ENCODE measurements at regions not wholly inside any gene's neighbourhood (a gene's known extent, or its start where the extent isn't known, plus 50 kb on each side); places are given as distances from the start of the nearest gene placed in this dataset.

DNA sequence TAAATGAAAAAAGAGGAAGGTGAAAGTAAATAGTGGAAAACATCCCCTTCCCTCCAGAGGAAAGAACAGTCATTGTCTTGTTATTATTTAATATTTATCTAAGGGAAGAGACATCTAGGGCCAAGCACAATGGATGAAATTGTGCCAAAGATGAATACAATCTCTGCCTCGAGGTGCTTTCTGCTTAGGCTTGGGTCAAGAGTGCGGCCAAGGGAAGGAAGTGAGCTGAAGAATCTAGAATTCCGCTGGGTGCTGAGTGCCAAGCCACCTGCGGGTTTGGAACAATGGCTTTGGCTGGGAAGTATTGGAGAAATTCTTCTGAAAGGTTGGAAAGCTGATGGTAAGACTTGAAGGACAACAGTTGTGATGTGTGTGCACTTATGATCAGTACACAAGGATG lies 531.3 kb upstream of the FZD8 start:
- H2BK20ac ChIP-seq (ENCODE audit: low read depth, low read length): no peak overlapping the region; the same call in 1 of the 2 replicates
- intact Hi-C loops (cut with micrococcal nuclease): loop anchor here (5.0 kb wide), 1 partner anchor 531 kb away; the partner anchor contains the start of gene FZD8
- H3K4me3 ChIP-seq (ENCODE audit: insufficient read depth, low read depth, low read length): no peak overlapping the region
- H3K27ac ChIP-seq (ENCODE audit: insufficient read depth, low read length): no peak overlapping the region
- H2BK5ac ChIP-seq (ENCODE audit: low read depth, low read length, poor library complexity, severe bottlenecking): no peak overlapping the region
- 65% methylated on average over 4 of the region's 4 CpGs; no CpG with 5 or more reads in 1 of the 2 experiments for WGBS, 2 experiments (ENCODE audit: extremely low coverage in 2 of 2, insufficient read length in 1 of 2)
- H3K9me3 ChIP-seq (ENCODE audit: control insufficient read depth, insufficient read depth, low read length): no peaks in the 10 kb centered on the region
- H2AK9ac ChIP-seq (replicated peaks; ENCODE audit: low read depth, low read length, poor library complexity): no peak overlapping the region
- no peak overlapping the region for H3K4me2 ChIP-seq (ENCODE audit: low read depth, low read length)
- no peak overlapping the region for H2AK5ac ChIP-seq (ENCODE audit: low read depth, low read length)
- ChIA-PET CTCF (no interaction called here), POLR2A (ENCODE audit: unreplicated experiment) (no interaction called here)
- ATAC-seq (ENCODE audit: low read depth): no peak
- peak overlapping the region; percentile 11; the same call in 1 of the 2 replicates for H3K23ac ChIP-seq (ENCODE audit: low read depth, low read length)
- peak overlapping the region; percentile 52 for H2BK120ac ChIP-seq (ENCODE audit: low read depth, low read length)
- H4K20me1 ChIP-seq (ENCODE audit: insufficient read depth, low read length): no peaks in the 10 kb centered on the region
- TF ChIP-seq RFX5 (IDR thresholded peaks at IDR 0.05; ENCODE audit: low read depth, low read length) (no peak), MAFK (IDR thresholded peaks at IDR 0.05; ENCODE audit: low read depth, low read length) (no peak), FOS (IDR thresholded peaks at IDR 0.05; ENCODE audit: low read depth, low read length) (no peak)
- H3K4me1 ChIP-seq (ENCODE audit: control insufficient read depth, insufficient read depth, low read length): peaks cover 5% of the 10 kb centered on the region
- H3K4ac ChIP-seq (ENCODE audit: low read depth, low read length): peak overlapping the region; percentile 58
- H4K91ac ChIP-seq (ENCODE audit: insufficient read depth, low read depth, low read length): peak overlapping the region; percentile 5; the same call in 1 of the 2 replicates
- peak overlapping the region; percentile 27 for H3K14ac ChIP-seq (replicated peaks; ENCODE audit: low read depth, low read length)
- no peak overlapping the region for H3K18ac ChIP-seq (ENCODE audit: low read depth, low read length)
- no peak overlapping the region for H3K56ac ChIP-seq (ENCODE audit: extremely low read depth, insufficient read depth, low read length)
- no peak overlapping the region for H4K5ac ChIP-seq (ENCODE audit: low read depth, low read length)
- H3K36me3 ChIP-seq (ENCODE audit: control insufficient read depth, insufficient read depth, low read length): no peaks in the 10 kb centered on the region
- H2BK15ac ChIP-seq (ENCODE audit: low read depth, low read length): no peak overlapping the region
- no peak overlapping the region for H3K9ac ChIP-seq (ENCODE audit: low read depth, low read length)
- no peaks in the 10 kb centered on the region for H3K79me1 ChIP-seq (ENCODE audit: low read depth in 1 of 2, low read length in 2 of 2)
- H3K9me1 ChIP-seq (ENCODE audit: insufficient read depth, low read length): 0 out of 2 replicates have a peak, but pooled peaks cover 4% of the 10 kb centered on the region
- no peaks in the 10 kb centered on the region for H3K27me3 ChIP-seq (ENCODE audit: control insufficient read depth, insufficient read depth, low read length)
- H2AFZ ChIP-seq (replicated peaks; ENCODE audit: low read length, poor library complexity): no peak overlapping the region
- BruUV-seq (replicated peaks): no TSS peak
- in situ Hi-C loops (cut with MboI; ENCODE audit: low sequenced_read_pairs): no loop called here
- dilution Hi-C loops (cut with HindIII; ENCODE audit: low sequenced_read_pairs, unreplicated experiment): no loop called here
- H4K8ac ChIP-seq (ENCODE audit: low read depth in 2 of 2, low read length in 2 of 2): no peak overlapping the region
- no peak for DNase-seq

Measured in IMR-90 (cell line).